ENCODE measurements at regions not wholly inside any gene's neighbourhood (a gene's known extent, or its start where the extent isn't known, plus 50 kb on each side); places are given as distances from the start of the nearest gene placed in this dataset.
A peak's percentile ranks its signal among the peaks of the same experiment; 100 is the strongest.

- DNase-seq (ENCODE audit: low read depth) = no peak
- no peak overlapping the region for H3K4me3 ChIP-seq (ENCODE audit: low read depth, low read length)
- TF ChIP-seq, protein P1, sequence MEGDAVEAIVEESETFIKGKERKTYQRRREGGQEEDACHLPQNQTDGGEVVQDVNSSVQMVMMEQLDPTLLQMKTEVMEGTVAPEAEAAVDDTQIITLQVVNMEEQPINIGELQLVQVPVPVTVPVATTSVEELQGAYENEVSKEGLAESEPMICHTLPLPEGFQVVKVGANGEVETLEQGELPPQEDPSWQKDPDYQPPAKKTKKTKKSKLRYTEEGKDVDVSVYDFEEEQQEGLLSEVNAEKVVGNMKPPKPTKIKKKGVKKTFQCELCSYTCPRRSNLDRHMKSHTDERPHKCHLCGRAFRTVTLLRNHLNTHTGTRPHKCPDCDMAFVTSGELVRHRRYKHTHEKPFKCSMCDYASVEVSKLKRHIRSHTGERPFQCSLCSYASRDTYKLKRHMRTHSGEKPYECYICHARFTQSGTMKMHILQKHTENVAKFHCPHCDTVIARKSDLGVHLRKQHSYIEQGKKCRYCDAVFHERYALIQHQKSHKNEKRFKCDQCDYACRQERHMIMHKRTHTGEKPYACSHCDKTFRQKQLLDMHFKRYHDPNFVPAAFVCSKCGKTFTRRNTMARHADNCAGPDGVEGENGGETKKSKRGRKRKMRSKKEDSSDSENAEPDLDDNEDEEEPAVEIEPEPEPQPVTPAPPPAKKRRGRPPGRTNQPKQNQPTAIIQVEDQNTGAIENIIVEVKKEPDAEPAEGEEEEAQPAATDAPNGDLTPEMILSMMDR (IDR thresholded peaks at IDR 0.05; ENCODE audit: insufficient read depth, low read depth, low read length) = no peak
Measured at GRCh38 chr11:121886005-121886734, 229.8 kb downstream of the BLID start.

- no peak for DNase-seq (ENCODE audit: low read depth)
- no peak overlapping the region for H3K4me3 ChIP-seq (ENCODE audit: low read depth, low read length)
- TF ChIP-seq, protein P1 (IDR thresholded peaks at IDR 0.05; ENCODE audit: insufficient read depth, low read depth, low read length) = no peak
Measured at GRCh38 chr11:121884626-121885025, 231.4 kb downstream of the BLID start.

GRCh38 chr11:121881806-121882205 lies 234.2 kb downstream of the BLID start:
- H3K4me3 ChIP-seq (ENCODE audit: low read depth, low read length) = no peak overlapping the region
- peak; percentile 91 for DNase-seq (ENCODE audit: low read depth)
- TF ChIP-seq, protein P1 (IDR thresholded peaks at IDR 0.05; ENCODE audit: insufficient read depth, low read depth, low read length) = no peak

DNA sequence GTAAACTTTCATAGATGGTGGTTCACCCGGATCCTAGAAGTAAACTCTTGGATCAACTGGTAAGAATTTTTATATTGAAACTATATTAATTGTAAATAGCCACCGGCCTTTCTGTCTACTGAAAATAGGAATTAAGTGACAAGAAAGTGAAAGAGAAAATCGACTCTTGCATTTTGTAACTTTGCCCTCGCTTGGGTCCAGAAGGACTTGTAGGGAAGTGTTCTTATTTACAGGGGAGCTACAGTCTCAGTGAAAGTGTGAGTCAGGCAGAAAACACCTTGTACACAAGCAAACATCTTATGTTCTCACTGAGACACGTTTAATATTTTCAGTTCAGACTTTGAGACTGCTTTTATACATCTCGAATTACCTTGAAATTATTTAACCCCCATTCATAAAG lies 238.9 kb downstream of the BLID start:
- no peak overlapping the region for H3K4me3 ChIP-seq (ENCODE audit: low read depth, low read length)
- no peak for DNase-seq (ENCODE audit: low read depth)
- TF ChIP-seq, protein P1 (IDR thresholded peaks at IDR 0.05; ENCODE audit: insufficient read depth, low read depth, low read length) = no peak

GRCh38 chr11:121873766-121874165 lies 242.2 kb downstream of the BLID start:
- TF ChIP-seq, protein P1 (IDR thresholded peaks at IDR 0.05; ENCODE audit: insufficient read depth, low read depth, low read length) = no peak
- no peak for DNase-seq (ENCODE audit: low read depth)
- H3K4me3 ChIP-seq (ENCODE audit: low read depth, low read length) = no peak overlapping the region

DNA sequence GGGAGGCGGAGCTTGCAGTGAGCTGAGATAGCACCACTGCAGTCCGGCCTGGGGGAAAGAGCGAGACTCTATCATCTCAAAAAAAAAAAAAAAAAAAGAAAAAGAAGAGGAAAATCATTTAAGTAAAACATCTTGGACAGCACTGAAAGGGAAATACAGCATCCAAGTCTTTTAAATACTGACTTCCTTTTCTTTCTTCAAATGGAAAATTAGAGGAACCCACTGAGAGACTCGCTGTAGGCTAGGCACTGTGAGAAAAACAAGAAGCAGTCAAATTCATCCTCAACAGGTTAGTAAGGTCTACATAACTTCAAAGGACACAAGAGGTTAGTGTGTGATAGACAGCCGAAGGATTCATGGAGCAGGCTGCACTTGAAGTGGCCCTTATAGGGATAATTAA lies 243.7 kb downstream of the BLID start:
- TF ChIP-seq, protein P1 (IDR thresholded peaks at IDR 0.05; ENCODE audit: insufficient read depth, low read depth, low read length) = no peak
- H3K4me3 ChIP-seq (ENCODE audit: low read depth, low read length) = no peak overlapping the region
- no peak for DNase-seq (ENCODE audit: low read depth)
